GM23248 (cell line): ENCODE measurements at regions not wholly inside any gene's neighbourhood (a gene's known extent, or its start where the extent isn't known, plus 50 kb on each side); places are given as distances from the start of the nearest gene placed in this dataset.

Experiments
- EZH2 ChIP-seq: fragments of 200-600 bp; sonication (generic); IDR thresholded peaks from 2 replicates; pipeline ENCODE4 v1.6.1; 2018; ENCODE audit warnings: antibody characterized with exemption, mild to moderate bottlenecking; ENCODE audit not compliant: insufficient read depth, poor library complexity, severe bottlenecking
- EZH2phosphoT487 ChIP-seq: fragments of 200-600 bp; sonication (generic); IDR thresholded peaks from 2 replicates; pipeline ENCODE4 v1.6.1; 2018; ENCODE audit warnings: antibody characterized with exemption, moderate library complexity, mild to moderate bottlenecking, low read depth; ENCODE audit not compliant: insufficient read depth

GRCh38 chr12:90295858-90296257 is 587.2 kb upstream of the ATP2B1 start:
- TF ChIP-seq EZH2 (no peak), EZH2phosphoT487 (no peak)
